ENCODE measurements at regions not wholly inside any gene's neighbourhood (a gene's known extent, or its start where the extent isn't known, plus 50 kb on each side); places are given as distances from the start of the nearest gene placed in this dataset.
"Not testable (repeated sequence)": the region's sequence is repeated elsewhere in the genome, so short reads cannot be mapped to it uniquely, and the experiment has no call there.

DNA sequence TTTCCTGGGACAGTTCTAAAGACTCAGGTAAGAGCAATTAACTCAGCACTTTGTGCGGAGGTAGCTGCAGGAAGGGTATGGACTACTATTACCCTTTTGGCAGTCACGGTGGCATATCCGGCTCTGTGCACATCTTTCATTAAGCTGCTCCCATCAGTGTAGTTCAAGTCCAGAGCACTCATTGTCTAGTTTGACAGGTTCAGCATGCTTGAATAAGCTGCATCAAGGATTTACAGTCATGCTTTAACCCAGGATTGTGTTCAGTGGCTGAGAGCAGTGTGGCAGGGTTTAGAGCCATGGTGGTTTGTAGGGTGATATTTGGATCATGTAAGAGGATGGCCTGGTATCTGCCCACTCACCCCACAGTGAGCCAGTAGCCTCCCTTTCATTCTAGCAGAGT, 294.5 kb upstream of the NPAP1 start:
- H3K27ac ChIP-seq = not testable (repeated sequence)

DNA sequence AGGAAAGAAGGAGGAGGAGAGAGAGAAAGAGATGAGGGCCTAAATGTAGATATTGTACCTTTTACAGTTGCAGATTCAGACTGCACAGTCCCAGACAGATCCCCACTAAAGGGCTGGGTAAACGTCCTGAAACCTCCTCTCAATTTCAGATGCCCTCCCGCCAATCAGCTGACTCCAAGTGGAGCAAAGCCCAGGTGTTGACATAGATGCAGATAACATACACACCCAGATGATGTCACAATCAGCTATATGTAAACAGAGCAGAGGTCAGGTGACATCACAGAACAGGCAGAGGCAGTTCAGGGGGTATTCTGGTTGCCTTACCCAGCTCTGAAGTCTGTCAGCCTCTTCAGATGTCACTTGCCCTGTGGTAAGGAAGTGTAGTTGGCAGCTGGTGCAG, 290.3 kb upstream of the NPAP1 start:
- not testable (repeated sequence) for H3K27ac ChIP-seq

DNA sequence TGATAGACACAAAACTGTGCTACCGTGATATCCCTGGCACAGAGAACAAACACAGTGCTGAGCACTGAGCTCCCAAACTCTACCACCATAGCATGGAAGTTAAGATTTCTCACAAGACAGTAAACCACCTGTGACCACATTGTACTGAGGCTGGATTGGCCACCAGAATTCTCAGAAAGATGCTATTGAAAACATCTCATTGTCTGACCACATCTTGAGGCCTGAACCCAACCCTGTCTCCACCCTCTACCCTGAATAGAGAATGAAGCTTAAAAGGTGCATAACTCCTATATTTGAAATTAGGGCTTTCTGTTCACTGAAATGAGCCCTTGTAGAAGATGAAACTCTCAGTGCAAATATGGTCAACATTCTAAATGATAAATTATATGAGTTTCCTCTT, 281.3 kb upstream of the NPAP1 start:
- TF ChIP-seq ZFX (IDR thresholded peaks at IDR 0.05) = no peak
- TF ChIP-seq, protein P1, sequence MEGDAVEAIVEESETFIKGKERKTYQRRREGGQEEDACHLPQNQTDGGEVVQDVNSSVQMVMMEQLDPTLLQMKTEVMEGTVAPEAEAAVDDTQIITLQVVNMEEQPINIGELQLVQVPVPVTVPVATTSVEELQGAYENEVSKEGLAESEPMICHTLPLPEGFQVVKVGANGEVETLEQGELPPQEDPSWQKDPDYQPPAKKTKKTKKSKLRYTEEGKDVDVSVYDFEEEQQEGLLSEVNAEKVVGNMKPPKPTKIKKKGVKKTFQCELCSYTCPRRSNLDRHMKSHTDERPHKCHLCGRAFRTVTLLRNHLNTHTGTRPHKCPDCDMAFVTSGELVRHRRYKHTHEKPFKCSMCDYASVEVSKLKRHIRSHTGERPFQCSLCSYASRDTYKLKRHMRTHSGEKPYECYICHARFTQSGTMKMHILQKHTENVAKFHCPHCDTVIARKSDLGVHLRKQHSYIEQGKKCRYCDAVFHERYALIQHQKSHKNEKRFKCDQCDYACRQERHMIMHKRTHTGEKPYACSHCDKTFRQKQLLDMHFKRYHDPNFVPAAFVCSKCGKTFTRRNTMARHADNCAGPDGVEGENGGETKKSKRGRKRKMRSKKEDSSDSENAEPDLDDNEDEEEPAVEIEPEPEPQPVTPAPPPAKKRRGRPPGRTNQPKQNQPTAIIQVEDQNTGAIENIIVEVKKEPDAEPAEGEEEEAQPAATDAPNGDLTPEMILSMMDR (conservative IDR thresholded peaks at IDR 0.05) = no peak

DNA sequence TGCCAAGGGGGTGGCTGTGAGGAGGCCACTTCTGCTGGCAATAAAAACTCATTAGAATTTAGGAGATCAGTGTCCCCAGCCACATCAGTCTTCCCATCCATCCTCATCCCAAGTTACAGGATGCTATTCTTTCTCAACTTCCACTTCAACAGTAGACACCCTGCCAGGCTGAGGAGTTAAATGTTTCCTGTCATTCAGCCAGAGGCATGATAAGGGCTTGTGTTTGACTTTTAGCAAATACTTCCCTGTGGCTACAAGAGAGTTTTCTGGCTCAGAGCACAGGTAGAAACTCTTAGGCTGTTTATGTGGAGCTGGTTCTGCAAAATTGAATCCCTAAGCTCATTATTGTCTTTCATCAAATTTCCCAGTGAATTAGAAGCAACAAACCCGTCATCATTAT, 262.9 kb upstream of the NPAP1 start:
- H3K27ac ChIP-seq = not testable (repeated sequence)

More for the DNA sequence above, 281.3 kb upstream of the NPAP1 start:
- H3K27ac ChIP-seq = no peak overlapping the region

DNA sequence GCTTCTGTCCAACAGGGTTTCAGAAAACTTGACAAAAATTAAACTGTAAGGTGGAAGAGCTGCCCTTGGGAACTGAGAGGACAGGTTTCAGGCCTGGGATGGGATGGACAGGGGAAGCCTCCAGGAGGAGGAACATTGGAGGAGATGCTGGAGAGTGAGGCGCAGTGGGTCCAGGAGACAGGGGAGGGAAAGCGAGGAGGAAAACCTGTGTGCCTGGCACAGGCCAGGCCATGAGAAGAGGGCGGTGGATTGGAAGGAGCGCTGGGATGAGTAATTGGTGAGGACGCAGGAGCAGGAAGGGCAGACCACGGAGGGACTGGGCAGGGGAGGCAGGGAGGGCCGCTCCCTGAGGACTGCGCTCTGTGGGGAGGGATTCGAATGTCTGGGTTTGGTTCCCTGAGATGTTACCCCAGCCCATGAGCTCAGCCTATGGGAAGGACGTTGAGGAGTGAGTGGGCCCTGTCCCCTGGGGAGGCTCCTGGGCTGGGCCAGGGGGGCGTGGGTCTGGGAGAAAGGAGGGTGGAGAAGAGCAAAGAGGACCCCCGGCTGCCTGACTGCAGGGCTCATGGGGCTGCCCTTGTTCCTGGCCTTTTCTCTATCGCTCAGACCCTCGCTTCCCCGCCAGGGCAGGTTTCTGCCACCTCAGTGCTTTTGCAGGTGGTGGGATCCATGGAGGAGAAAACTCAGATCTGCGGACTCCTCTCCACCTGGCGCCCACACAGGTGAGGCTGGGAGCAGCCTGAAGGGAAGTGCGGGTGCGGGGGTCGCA, 249.1 kb upstream of the NPAP1 start:
- H3K27ac ChIP-seq = not testable (repeated sequence)

DNA sequence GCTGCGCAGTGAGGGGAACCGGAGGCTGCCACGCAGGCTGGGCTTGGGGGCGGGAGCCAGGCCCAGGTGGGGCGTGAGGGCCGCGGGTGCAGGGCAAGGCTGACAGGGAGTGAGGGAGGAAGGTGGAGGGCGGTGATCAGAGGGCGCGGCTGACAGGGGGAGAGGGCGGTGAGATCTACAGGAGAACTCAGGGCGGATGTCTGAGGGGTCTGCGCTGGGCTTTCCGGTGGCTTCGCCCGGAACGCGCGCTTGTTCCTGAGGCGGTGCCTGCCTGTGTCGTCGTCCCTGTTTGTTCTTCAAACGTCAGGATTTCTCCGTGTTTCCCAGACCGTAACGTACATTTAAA, 248.5 kb upstream of the NPAP1 start:
- H3K27ac ChIP-seq = not testable (repeated sequence)

DNA sequence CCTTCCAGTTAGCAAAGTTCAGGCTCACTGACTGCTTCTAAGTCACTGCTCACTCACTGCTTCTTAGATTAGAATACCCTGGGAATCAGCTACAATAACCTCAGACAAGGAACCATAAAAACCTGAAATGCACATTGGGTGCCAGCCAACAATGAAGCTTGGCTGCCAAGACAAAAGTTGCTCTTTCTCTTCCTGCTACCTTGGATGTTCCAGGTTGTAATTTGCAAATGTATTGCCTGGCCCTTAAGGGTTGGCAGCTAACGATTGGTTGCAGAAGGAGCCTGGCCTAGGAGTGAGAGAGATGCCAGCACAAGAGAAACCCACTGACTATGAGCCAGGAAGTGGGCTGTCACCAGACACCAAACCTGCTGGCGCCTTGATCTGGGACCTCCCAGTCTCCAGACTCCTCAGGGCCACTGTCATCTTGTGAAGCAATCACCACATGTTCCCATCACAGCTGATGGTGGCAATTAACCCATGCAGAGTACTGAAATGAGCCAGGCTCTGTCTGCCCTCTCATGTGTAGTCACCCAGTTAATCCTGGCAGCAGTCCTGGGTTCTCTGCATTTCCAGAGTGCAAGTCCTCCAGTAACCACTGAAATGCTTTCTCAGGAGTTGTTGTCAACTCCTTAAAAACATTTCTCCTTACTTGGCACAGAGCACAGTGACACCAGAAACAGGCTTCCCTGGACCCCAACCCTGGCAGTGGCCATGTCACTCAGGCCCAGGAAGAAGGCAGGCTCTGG, 240.3 kb upstream of the NPAP1 start:
- not testable (repeated sequence) for H3K27ac ChIP-seq

DNA sequence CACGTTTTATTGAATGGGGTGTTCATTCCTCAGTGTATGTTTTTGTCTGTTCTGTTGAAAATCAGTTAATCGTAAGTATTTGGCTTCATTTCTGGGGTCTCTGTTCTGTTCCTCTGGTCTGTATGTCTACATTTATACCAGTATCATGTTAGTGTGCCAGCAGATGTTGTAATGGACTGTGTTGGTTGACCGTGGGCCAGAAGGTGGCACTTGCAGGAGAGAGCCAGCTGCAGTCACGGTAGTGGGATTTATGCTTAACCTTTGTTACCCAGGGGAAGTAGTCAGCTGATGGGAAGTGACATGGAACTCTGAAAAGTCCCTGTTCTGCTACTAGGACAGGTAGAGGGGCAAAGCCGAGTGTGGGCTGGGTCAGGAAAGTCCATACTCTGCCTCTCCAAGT, 238.3 kb upstream of the NPAP1 start:
- H3K27ac ChIP-seq = not testable (repeated sequence)

DNA sequence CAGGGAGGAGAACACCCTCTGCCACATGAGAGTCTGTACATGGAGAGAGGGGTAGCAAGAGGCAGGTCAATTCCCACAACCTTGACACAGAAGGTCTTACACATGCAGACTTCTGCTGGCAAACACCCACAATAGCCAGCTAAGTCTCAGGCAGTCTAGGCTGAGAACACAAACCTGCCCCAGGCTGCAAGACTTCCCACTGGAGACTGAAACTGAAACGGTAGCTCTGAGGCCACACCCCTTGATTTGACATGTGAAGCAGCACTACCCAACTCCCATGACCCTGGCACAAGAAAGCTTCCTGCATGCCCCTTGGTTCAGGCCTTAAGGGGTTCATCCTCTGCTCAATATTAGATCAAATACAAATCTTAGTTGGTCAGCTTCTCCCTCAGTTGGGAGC, 237.8 kb upstream of the NPAP1 start:
- not testable (repeated sequence) for H3K27ac ChIP-seq

DNA sequence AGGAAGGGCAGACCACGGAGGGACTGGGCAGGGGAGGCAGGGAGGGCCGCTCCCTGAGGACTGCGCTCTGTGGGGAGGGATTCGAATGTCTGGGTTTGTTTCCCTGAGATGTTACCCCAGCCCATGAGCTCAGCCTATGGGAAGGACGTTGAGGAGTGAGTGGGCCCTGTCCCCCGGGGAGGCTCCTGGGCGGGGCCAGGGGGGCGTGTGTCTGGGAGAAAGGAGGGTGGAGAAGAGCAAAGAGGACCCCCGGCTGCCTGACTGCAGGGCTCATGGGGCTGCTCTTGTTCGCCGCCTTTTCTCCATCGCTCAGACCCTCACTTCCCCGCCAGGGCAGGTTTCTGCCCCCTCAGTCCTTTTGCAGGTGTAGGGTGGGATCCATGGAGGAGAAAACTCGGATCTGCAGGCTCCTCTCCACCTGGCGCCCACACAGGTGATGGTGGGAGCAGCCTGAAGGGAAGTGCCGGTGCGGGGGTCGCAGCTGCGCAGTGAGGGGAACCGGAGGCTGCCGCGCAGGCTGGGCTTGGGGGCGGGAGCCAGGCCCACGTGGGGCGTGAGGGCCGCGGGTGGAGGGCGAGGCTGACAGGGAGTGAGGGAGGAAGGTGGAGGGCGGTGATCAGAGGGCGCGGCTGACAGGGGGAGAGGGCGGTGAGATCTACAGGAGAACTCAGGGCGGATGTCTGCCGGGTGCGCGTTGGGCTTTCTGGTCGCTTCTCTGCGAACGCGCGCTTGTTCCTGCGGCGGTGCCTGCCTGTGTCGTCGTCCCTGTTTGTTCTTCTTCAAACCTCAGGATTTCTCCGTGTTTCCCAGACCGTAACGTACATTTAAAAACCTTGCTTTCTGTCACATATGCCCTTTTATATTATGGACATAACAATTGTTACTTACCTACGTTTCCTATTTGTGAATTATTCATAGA, 198.2 kb upstream of the NPAP1 start:
- H3K27ac ChIP-seq = not testable (repeated sequence)

DNA sequence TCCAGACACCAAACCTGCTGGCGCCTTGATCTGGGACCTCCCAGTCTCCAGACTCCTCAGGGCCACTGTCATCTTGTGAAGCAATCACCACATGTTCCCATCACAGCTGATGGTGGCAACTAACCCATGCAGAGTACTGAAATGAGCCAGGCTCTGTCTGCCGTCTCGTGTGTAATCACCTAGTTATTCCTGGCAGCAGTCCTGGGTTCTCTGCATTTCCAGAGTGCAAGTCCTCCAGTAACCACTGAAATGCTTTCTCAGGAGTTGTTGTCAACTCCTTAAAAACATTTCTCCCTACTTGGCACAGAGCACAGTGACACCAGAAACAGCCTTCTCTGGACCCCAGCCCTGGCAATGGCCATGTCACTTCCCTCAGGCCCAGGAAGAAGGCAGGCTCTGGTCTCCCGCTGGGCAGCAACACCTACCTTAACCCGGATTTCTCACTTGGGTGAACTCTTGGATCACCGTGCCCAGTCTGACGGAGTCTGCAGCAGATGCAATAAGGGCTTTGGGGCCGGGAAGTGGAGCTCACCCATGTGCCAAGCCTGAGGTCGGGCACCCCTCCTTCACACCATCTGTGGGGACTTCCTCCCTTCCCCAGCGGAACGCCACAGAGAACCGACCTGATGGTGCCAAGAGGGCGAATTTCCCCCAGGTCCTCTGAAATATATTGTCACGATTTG, 189.5 kb upstream of the NPAP1 start:
- 0 out of 2 replicates have a peak overlapping the region, but pooled peaks have one; percentile 5 for H3K27ac ChIP-seq

DNA sequence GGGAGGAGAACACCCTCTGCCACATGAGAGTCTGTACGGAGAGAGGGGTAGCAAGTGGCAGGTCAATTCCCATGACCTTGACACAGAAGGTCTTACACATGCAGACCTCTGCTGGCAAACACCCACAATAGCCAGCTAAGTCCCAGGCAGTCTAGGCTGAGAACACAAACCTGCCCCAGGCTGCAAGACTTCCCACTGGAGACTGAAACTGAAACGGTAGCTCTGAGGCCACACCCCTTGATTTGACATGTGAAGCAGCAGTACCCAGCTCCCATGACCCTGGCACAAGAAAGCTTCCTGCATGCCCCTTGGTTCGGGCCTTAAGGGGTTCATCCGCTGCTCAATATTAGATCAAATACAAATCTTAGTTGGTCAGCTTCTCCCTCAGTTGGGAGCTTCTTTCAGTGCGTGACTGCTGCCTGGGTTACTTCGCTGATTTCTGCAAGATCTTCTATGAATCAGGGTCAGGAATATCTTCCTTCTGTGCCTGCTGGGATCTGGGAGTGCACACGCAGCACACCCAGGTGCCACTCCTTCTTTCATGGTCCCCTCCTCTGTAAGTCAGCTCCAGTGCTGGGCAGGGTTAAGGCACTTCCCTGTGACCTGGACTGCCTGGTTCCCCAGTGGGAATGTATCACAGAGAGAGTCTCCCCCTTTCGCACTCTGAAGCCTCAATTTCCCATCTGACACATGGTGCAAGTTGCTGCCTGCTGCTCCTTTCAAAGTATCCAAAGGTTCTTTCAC, 187.2 kb upstream of the NPAP1 start:
- H3K27ac ChIP-seq = not testable (repeated sequence)

DNA sequence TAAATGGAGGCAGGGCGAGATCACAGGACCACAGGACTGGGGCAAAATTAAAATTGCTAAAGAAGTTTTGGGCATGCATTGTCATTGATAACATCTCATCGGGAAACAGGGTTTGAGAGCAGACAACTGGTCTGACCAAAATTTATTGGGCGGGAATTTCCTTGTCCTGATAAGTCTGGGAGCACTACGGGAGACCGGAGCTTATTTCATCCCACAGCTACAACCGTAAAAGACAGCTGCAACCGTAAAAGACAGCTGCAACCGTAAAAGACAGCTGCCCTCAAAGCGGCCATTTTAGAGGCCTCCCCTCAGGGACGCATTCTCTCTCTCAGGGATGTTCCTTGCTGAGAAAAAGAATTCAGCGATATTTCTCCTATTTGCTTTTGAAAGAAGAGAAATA, 170.4 kb upstream of the NPAP1 start:
- H3K27ac ChIP-seq = not testable (repeated sequence)

DNA sequence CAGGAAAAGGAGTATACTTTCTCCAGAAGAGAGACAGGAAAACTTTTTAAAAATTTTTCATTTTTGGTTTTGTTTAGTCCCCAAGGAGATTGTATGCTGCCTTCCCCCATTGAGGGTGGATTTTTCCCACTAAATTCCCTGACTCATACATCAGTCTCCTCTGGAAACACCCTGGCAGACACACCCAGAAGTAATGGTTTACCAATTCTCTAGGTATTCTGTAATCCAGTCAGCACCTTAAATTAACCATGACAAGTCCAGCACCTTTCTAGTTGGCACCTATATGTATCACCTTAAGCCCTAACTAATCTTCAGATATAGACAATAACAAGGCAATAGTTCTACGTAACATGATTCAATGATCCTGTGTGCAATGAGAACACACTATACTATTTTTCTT, 165.9 kb upstream of the NPAP1 start:
- H3K27ac ChIP-seq = not testable (repeated sequence)

DNA sequence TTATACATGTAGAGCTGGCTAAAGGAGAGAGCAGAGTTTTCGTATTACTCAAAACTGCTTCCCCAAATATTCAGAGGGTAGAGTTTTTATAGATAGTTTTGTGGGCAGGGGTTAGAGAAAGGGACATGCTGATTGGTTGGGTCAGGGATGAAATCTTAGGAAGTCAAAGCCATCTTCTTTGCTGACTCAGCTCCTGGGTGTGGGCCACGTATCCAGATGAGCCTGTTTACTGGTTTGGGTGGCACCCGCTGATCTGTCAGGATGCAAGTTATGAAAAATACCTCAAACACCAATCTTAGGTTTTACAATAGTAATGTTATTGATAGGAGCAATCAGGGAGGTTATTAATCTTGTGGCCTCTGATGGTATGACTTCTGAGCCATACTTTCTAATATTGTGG, 164.0 kb upstream of the NPAP1 start:
- H3K27ac ChIP-seq = not testable (repeated sequence)

DNA sequence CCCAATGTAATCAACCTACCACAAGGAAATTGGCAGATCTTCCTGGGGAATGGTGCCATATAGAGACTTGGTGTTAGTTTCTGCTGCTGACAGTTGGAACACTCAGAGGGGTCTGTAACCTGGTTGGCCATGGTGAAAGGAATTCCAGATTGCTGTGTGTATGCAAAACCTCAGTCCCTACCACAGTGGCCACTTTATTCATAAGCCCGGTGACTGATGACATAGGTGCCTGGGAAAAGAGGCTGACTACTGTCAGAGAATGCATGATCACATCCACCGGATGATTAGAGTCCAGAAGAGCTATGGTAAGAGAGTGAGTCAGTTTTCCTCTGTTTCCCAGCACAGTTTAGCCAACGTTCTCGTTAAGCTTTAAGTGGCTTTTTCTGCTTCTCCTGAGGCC, 156.8 kb upstream of the NPAP1 start:
- H3K27ac ChIP-seq = not testable (repeated sequence)

DNA sequence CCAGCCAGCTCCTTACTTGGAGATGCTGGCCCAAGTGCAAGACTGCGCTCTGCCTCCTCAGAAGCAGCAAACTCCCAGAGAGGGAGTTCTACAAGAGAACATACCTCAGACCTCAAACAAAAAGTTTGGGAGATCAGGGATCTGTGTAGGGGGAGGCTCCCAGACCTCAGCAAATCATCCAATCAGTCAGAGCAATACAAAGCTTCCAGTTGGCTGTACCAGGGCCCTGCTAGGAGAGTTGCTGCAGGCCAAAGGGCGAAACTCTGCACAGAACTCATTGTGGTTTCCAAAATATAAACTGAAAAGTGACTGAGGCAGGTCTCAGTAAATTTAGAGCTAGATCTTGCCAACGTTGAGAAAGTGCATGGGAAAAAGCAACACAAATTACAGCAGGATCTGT, 144.3 kb upstream of the NPAP1 start:
- H3K27ac ChIP-seq = not testable (repeated sequence)

DNA sequence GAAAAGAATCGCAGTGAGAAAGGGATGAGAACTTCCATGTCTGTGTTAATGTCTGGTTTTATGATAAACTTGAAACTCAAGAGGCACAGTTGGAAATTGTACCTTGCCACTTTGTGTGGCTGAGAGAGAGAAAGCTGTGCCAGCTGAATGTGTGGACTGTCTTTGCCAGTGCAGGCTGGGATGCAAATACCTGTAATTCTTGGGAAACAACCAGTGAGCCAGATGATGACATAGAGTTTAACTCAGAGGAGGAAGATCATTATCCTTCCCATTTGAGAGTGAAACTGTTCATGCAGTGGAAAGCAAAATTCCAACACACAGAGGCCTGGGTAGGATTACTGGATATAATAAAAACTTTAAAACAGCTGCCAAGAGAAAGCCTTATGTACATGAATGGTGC, 141.5 kb upstream of the NPAP1 start:
- H3K27ac ChIP-seq = not testable (repeated sequence)

DNA sequence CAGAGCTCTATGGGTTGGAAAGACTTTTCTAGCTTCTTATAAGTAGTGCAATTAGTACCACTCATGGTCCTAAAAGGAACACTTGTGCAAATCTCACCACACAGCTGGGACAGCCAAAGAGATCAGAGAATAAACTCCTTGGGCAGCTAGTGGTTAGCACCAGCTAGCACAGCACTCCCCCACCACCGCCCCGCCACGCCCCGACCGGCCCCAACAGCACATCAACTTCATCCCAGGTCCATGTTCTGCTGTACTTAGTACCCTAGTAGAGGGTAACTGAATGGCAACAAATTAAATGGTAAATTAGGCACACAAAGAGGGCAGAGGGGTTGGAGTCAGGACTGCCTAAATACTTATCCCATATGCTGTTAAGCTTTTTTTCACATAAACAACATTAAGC, 118.3 kb upstream of the NPAP1 start:
- not testable (repeated sequence) for H3K27ac ChIP-seq
